ENCODE measurements at regions not wholly inside any gene's neighbourhood (a gene's known extent, or its start where the extent isn't known, plus 50 kb on each side); places are given as distances from the start of the nearest gene placed in this dataset.
"Not testable (repeated sequence)": the region's sequence is repeated elsewhere in the genome, so short reads cannot be mapped to it uniquely, and the experiment has no call there.

- no peak for DNase-seq (ENCODE audit: low read depth in 6 of 9, low spot score in 9 of 9)
- Histone ChIP-seq H3K4me3 (ENCODE audit: low read length in 2 of 2) (no peak overlapping the region), H3K36me3 (ENCODE audit: control insufficient read depth in 2 of 2, insufficient read depth in 2 of 2, low read length in 1 of 2) (no peaks in the 10 kb centered on the region), H3K27me3 (ENCODE audit: control insufficient read depth in 2 of 2, insufficient read depth in 1 of 2, low read length in 1 of 2) (no peaks in the 10 kb centered on the region), H3K9me3 (ENCODE audit: control insufficient read depth in 2 of 2, insufficient read depth in 1 of 2, low read length in 1 of 2) (no peaks in the 10 kb centered on the region), H3K27ac (ENCODE audit: low read depth in 1 of 2, low read length in 1 of 2) (no peak overlapping the region), H3K4me1 (ENCODE audit: control insufficient read depth in 2 of 2, insufficient read depth in 2 of 2, low read length in 2 of 2) (no peaks in the 10 kb centered on the region)
These were observed 164.1 kb upstream of the KCNQ5 start for GRCh38 chr6:72457738-72458137.

- no peaks in the 10 kb centered on the region for H3K9me3 ChIP-seq (ENCODE audit: control insufficient read depth in 2 of 2, insufficient read depth in 1 of 2, low read length in 1 of 2)
- no peaks in the 10 kb centered on the region for H3K4me1 ChIP-seq (ENCODE audit: control insufficient read depth in 2 of 2, insufficient read depth in 2 of 2, low read length in 2 of 2)
- H3K27me3 ChIP-seq (ENCODE audit: control insufficient read depth in 2 of 2, insufficient read depth in 1 of 2, low read length in 1 of 2) = no peaks in the 10 kb centered on the region
- H3K27ac ChIP-seq (ENCODE audit: low read depth in 1 of 2, low read length in 1 of 2) = no peak overlapping the region
- no peak overlapping the region for H3K4me3 ChIP-seq (ENCODE audit: low read length in 2 of 2)
- no peak for DNase-seq (ENCODE audit: low read depth in 6 of 9, low spot score in 9 of 9)
- H3K36me3 ChIP-seq (ENCODE audit: control insufficient read depth in 2 of 2, insufficient read depth in 2 of 2, low read length in 1 of 2) = no peaks in the 10 kb centered on the region
- WGBS = 96% methylated on average over 2 of the region's 2 CpGs
These were observed 163.3 kb upstream of the KCNQ5 start for GRCh38 chr6:72458521-72458920.

- 66% methylated on average over 1 of the region's 1 CpG for WGBS
- no peak for DNase-seq (ENCODE audit: low read depth in 6 of 9, low spot score in 9 of 9)
- H3K4me1 ChIP-seq (ENCODE audit: control insufficient read depth in 2 of 2, insufficient read depth in 2 of 2, low read length in 2 of 2) = no peaks in the 10 kb centered on the region
- H3K4me3 ChIP-seq (ENCODE audit: low read length in 2 of 2) = no peak overlapping the region
- H3K36me3 ChIP-seq (ENCODE audit: control insufficient read depth in 2 of 2, insufficient read depth in 2 of 2, low read length in 1 of 2) = no peaks in the 10 kb centered on the region
- no peaks in the 10 kb centered on the region for H3K9me3 ChIP-seq (ENCODE audit: control insufficient read depth in 2 of 2, insufficient read depth in 1 of 2, low read length in 1 of 2)
- H3K27me3 ChIP-seq (ENCODE audit: control insufficient read depth in 2 of 2, insufficient read depth in 1 of 2, low read length in 1 of 2) = no peaks in the 10 kb centered on the region
- H3K27ac ChIP-seq (ENCODE audit: low read depth in 1 of 2, low read length in 1 of 2) = no peak overlapping the region
These were observed 160.7 kb upstream of the KCNQ5 start for GRCh38 chr6:72461144-72461543.

- Histone ChIP-seq H3K27ac (ENCODE audit: low read depth in 1 of 2, low read length in 1 of 2) (no peak overlapping the region), H3K27me3 (ENCODE audit: control insufficient read depth in 2 of 2, insufficient read depth in 1 of 2, low read length in 1 of 2) (no peaks in the 10 kb centered on the region), H3K4me3 (ENCODE audit: low read length in 2 of 2) (no peak overlapping the region), H3K36me3 (ENCODE audit: control insufficient read depth in 2 of 2, insufficient read depth in 2 of 2, low read length in 1 of 2) (no peaks in the 10 kb centered on the region), H3K4me1 (ENCODE audit: control insufficient read depth in 2 of 2, insufficient read depth in 2 of 2, low read length in 2 of 2) (no peaks in the 10 kb centered on the region), H3K9me3 (ENCODE audit: control insufficient read depth in 2 of 2, insufficient read depth in 1 of 2, low read length in 1 of 2) (no peaks in the 10 kb centered on the region)
- 91% methylated on average over 2 of the region's 2 CpGs for WGBS
- DNase-seq (ENCODE audit: low read depth in 6 of 9, low spot score in 9 of 9) = no peak
These were observed 157.6 kb upstream of the KCNQ5 start for GRCh38 chr6:72464246-72464645.

GRCh38 chr6:72464791-72465691, 156.8 kb upstream of the KCNQ5 start:
- H3K9me3 ChIP-seq (ENCODE audit: control insufficient read depth in 2 of 2, insufficient read depth in 1 of 2, low read length in 1 of 2) = no peaks in the 10 kb centered on the region
- WGBS = 83% methylated on average over 4 of the region's 4 CpGs
- no peaks in the 10 kb centered on the region for H3K27me3 ChIP-seq (ENCODE audit: control insufficient read depth in 2 of 2, insufficient read depth in 1 of 2, low read length in 1 of 2)
- DNase-seq (ENCODE audit: low read depth in 6 of 9, low spot score in 9 of 9) = no peak
- no peak overlapping the region for H3K4me3 ChIP-seq (ENCODE audit: low read length in 2 of 2)
- H3K36me3 ChIP-seq (ENCODE audit: control insufficient read depth in 2 of 2, insufficient read depth in 2 of 2, low read length in 1 of 2) = no peaks in the 10 kb centered on the region
- no peaks in the 10 kb centered on the region for H3K4me1 ChIP-seq (ENCODE audit: control insufficient read depth in 2 of 2, insufficient read depth in 2 of 2, low read length in 2 of 2)
- no peak overlapping the region for H3K27ac ChIP-seq (ENCODE audit: low read depth in 1 of 2, low read length in 1 of 2)

GRCh38 chr6:72466471-72466870, 155.4 kb upstream of the KCNQ5 start:
- no peak overlapping the region for H3K4me3 ChIP-seq (ENCODE audit: low read length in 2 of 2)
- H3K27me3 ChIP-seq (ENCODE audit: control insufficient read depth in 2 of 2, insufficient read depth in 1 of 2, low read length in 1 of 2) = no peaks in the 10 kb centered on the region
- no peaks in the 10 kb centered on the region for H3K9me3 ChIP-seq (ENCODE audit: control insufficient read depth in 2 of 2, insufficient read depth in 1 of 2, low read length in 1 of 2)
- H3K36me3 ChIP-seq (ENCODE audit: control insufficient read depth in 2 of 2, insufficient read depth in 2 of 2, low read length in 1 of 2) = no peaks in the 10 kb centered on the region
- no peaks in the 10 kb centered on the region for H3K4me1 ChIP-seq (ENCODE audit: control insufficient read depth in 2 of 2, insufficient read depth in 2 of 2, low read length in 2 of 2)
- H3K27ac ChIP-seq (ENCODE audit: low read depth in 1 of 2, low read length in 1 of 2) = no peak overlapping the region
- no peak for DNase-seq (ENCODE audit: low read depth in 6 of 9, low spot score in 9 of 9)

- no peak for DNase-seq (ENCODE audit: low read depth in 6 of 9, low spot score in 9 of 9)
These were observed 154.8 kb upstream of the KCNQ5 start for GRCh38 chr6:72466971-72467566.

GRCh38 chr6:72469406-72469983, 152.4 kb upstream of the KCNQ5 start:
- H3K36me3 ChIP-seq (ENCODE audit: control insufficient read depth in 2 of 2, insufficient read depth in 2 of 2, low read length in 1 of 2); H3K27ac ChIP-seq (ENCODE audit: low read depth in 1 of 2, low read length in 1 of 2); H3K27me3 ChIP-seq (ENCODE audit: control insufficient read depth in 2 of 2, insufficient read depth in 1 of 2, low read length in 1 of 2); H3K9me3 ChIP-seq (ENCODE audit: control insufficient read depth in 2 of 2, insufficient read depth in 1 of 2, low read length in 1 of 2); DNase-seq (ENCODE audit: low read depth in 6 of 9, low spot score in 9 of 9); H3K4me3 ChIP-seq (ENCODE audit: low read length in 2 of 2); H3K4me1 ChIP-seq (ENCODE audit: control insufficient read depth in 2 of 2, insufficient read depth in 2 of 2, low read length in 2 of 2): not testable (repeated sequence)
- WGBS = 93% methylated on average over 21 of the region's 21 CpGs

More at GRCh38 chr6:72466971-72467566, 154.8 kb upstream of the KCNQ5 start:
- H3K27me3 ChIP-seq (ENCODE audit: control insufficient read depth in 2 of 2, insufficient read depth in 1 of 2, low read length in 1 of 2) = no peaks in the 10 kb centered on the region
- no peaks in the 10 kb centered on the region for H3K4me1 ChIP-seq (ENCODE audit: control insufficient read depth in 2 of 2, insufficient read depth in 2 of 2, low read length in 2 of 2)
- no peaks in the 10 kb centered on the region for H3K36me3 ChIP-seq (ENCODE audit: control insufficient read depth in 2 of 2, insufficient read depth in 2 of 2, low read length in 1 of 2)
- no peak overlapping the region for H3K4me3 ChIP-seq (ENCODE audit: low read length in 2 of 2)
- H3K27ac ChIP-seq (ENCODE audit: low read depth in 1 of 2, low read length in 1 of 2) = no peak overlapping the region
- H3K9me3 ChIP-seq (ENCODE audit: control insufficient read depth in 2 of 2, insufficient read depth in 1 of 2, low read length in 1 of 2) = no peaks in the 10 kb centered on the region

GRCh38 chr6:72476051-72476450, 145.8 kb upstream of the KCNQ5 start:
- no peaks in the 10 kb centered on the region for H3K4me1 ChIP-seq (ENCODE audit: control insufficient read depth in 2 of 2, insufficient read depth in 2 of 2, low read length in 2 of 2)
- 92% methylated on average over 5 of the region's 5 CpGs for WGBS
- H3K4me3 ChIP-seq (ENCODE audit: low read length in 2 of 2) = no peak overlapping the region

More at GRCh38 chr6:72476051-72476450, 145.8 kb upstream of the KCNQ5 start:
- Histone ChIP-seq H3K36me3 (ENCODE audit: control insufficient read depth in 2 of 2, insufficient read depth in 2 of 2, low read length in 1 of 2) (no peaks in the 10 kb centered on the region), H3K27me3 (ENCODE audit: control insufficient read depth in 2 of 2, insufficient read depth in 1 of 2, low read length in 1 of 2) (no peaks in the 10 kb centered on the region), H3K27ac (ENCODE audit: low read depth in 1 of 2, low read length in 1 of 2) (no peak overlapping the region), H3K9me3 (ENCODE audit: control insufficient read depth in 2 of 2, insufficient read depth in 1 of 2, low read length in 1 of 2) (no peaks in the 10 kb centered on the region)
- DNase-seq (ENCODE audit: low read depth in 6 of 9, low spot score in 9 of 9) = no peak

Measured in thymus (tissue), 11 donors.